Parathyroid adenoma (tissue), 2 donors: ENCODE measurements at regions not wholly inside any gene's neighbourhood (a gene's known extent, or its start where the extent isn't known, plus 50 kb on each side); places are given as distances from the start of the nearest gene placed in this dataset.

Experiments used
- H2AFZ ChIP-seq: fragments of 300-600 bp; sonication (generic); one replicate; pipeline ENCODE4 v1.7.0; 2017; ENCODE audit warnings: antibody characterized with exemption, mild to moderate bottlenecking
- H3K27ac ChIP-seq: fragments of 300-600 bp; sonication (generic); one replicate; pipeline ENCODE4 v1.7.0; 2017
- H3K27me3 ChIP-seq: fragments of 300-600 bp; sonication (generic); one replicate; pipeline ENCODE4 v1.7.0; 2017; ENCODE audit warnings: low read length; ENCODE audit not compliant: control insufficient read depth, insufficient read depth
- H3K36me3 ChIP-seq: fragments of 300-600 bp; sonication (generic); one replicate; pipeline ENCODE4 v1.7.0; 2017; ENCODE audit warnings: low read length; ENCODE audit not compliant: control insufficient read depth, insufficient read depth
- H3K4me1 ChIP-seq: fragments of 300-600 bp; sonication (generic); one replicate; pipeline ENCODE4 v1.7.0; 2017; ENCODE audit warnings: control low read depth
- H3K4me2 ChIP-seq: fragments of 300-600 bp; sonication (generic); one replicate; pipeline ENCODE4 v1.7.0; 2017; ENCODE audit warnings: low read length
- H3K4me3 ChIP-seq: fragments of 300-600 bp; sonication (generic); one replicate; pipeline ENCODE4 v1.7.0; 2017; ENCODE audit warnings: low read depth, low read length
- H3K79me2 ChIP-seq: fragments of 300-600 bp; sonication (generic); one replicate; pipeline ENCODE4 v1.7.0; 2017; ENCODE audit warnings: control low read depth
- H3K9ac ChIP-seq: fragments of 300-600 bp; sonication (generic); one replicate; pipeline ENCODE4 v1.7.0; 2017; ENCODE audit warnings: mild to moderate bottlenecking
- H3K9me3 ChIP-seq: fragments of 300-600 bp; sonication (generic); one replicate; pipeline ENCODE4 v1.7.0; 2017; ENCODE audit warnings: low read length; ENCODE audit not compliant: control insufficient read depth
- CTCF ChIP-seq: fragments of 300-600 bp; sonication (generic); IDR thresholded peaks from one replicate; pipeline ENCODE4 v1.7.0; 2017; ENCODE audit warnings: antibody characterized with exemption, mild to moderate bottlenecking
- donor health status: primary hyperparathyroidism.

- Histone ChIP-seq H3K36me3 (no peaks in the 10 kb centered on the region), H3K9ac (no peak overlapping the region), H3K27me3 (no peaks in the 10 kb centered on the region), H3K4me1 (peaks cover 9% of the 10 kb centered on the region), H3K4me3 (no peak overlapping the region), H3K9me3 (no peaks in the 10 kb centered on the region), H3K27ac (no peak overlapping the region), H2AFZ (no peak overlapping the region), H3K79me2 (no peaks in the 10 kb centered on the region), H3K4me2 (no peak overlapping the region)
- no peak for TF ChIP-seq CTCF
These were observed 170.7 kb downstream of the ZNF608 start for GRCh38 chr5:124575725-124576124.

GRCh38 chr5:124574521-124575436, 171.7 kb downstream of the ZNF608 start:
- no peak overlapping the region for H3K9ac ChIP-seq
- H2AFZ ChIP-seq: no peak overlapping the region
- no peak overlapping the region for H3K27ac ChIP-seq
- no peaks in the 10 kb centered on the region for H3K79me2 ChIP-seq
- no peaks in the 10 kb centered on the region for H3K9me3 ChIP-seq
- H3K36me3 ChIP-seq: no peaks in the 10 kb centered on the region
- no peak for TF ChIP-seq CTCF
- H3K4me1 ChIP-seq: peaks cover 9% of the 10 kb centered on the region
- H3K4me2 ChIP-seq: no peak overlapping the region
- no peaks in the 10 kb centered on the region for H3K27me3 ChIP-seq
- H3K4me3 ChIP-seq: no peak overlapping the region

- TF ChIP-seq CTCF: no peak
- Histone ChIP-seq H3K27ac (no peak overlapping the region), H2AFZ (no peak overlapping the region), H3K79me2 (no peaks in the 10 kb centered on the region), H3K4me1 (peaks cover 9% of the 10 kb centered on the region), H3K4me2 (no peak overlapping the region), H3K9ac (no peak overlapping the region), H3K27me3 (no peaks in the 10 kb centered on the region), H3K9me3 (no peaks in the 10 kb centered on the region), H3K36me3 (no peaks in the 10 kb centered on the region), H3K4me3 (no peak overlapping the region)
These were observed 173.5 kb downstream of the ZNF608 start for GRCh38 chr5:124572971-124573370.

GRCh38 chr5:124570285-124571035, 176.0 kb downstream of the ZNF608 start:
- Histone ChIP-seq H3K79me2 (no peaks in the 10 kb centered on the region), H3K4me1 (peaks cover 9% of the 10 kb centered on the region), H3K9me3 (no peaks in the 10 kb centered on the region), H3K27ac (no peak overlapping the region), H3K4me3 (no peak overlapping the region), H2AFZ (peak overlapping the region; percentile 47), H3K27me3 (no peaks in the 10 kb centered on the region), H3K9ac (no peak overlapping the region), H3K36me3 (no peaks in the 10 kb centered on the region), H3K4me2 (no peak overlapping the region)
- no peak for TF ChIP-seq CTCF
